GM23338 (cell line): ENCODE measurements at regions not wholly inside any gene's neighbourhood (a gene's known extent, or its start where the extent isn't known, plus 50 kb on each side); places are given as distances from the start of the nearest gene placed in this dataset.

Source experiments
- ATAC-seq: fragments of 200-7000 bp; cut with Tn5 transposase; 3 replicates; pipeline ENCODE4 v1.9.1; 2020
- DNase-seq: peaks from one replicate; pipeline ENCODE4 v3.0.0-alpha.2; 2015; ENCODE audit warnings: low spot score
- H2AFZ ChIP-seq: fragments of 200-600 bp; sonication (generic); 2 replicates; pipeline ENCODE4 v1.8.0; 2016; ENCODE audit warnings: antibody characterized with exemption, mild to moderate bottlenecking, moderate library complexity
- H3F3A ChIP-seq: fragments of 200-600 bp; sonication (generic); replicated peaks from 2 replicates; pipeline ENCODE4 v1.8.0; 2017; ENCODE audit warnings: antibody characterized with exemption, mixed run types, low read depth
- H3K27ac ChIP-seq: fragments of 200-600 bp; sonication (generic); 2 replicates; pipeline ENCODE4 v1.6.1; 2016; ENCODE audit warnings: low read depth
- H3K27me3 ChIP-seq: fragments of 200-600 bp; sonication (generic); 2 replicates; pipeline ENCODE4 v1.8.0; 2016; ENCODE audit warnings: mild to moderate bottlenecking, mixed run types, moderate library complexity; ENCODE audit not compliant: insufficient read depth
- H3K36me3 ChIP-seq: fragments of 200-600 bp; sonication (generic); 2 replicates; pipeline ENCODE4 v1.8.0; 2016; ENCODE audit warnings: mild to moderate bottlenecking; ENCODE audit not compliant: insufficient read depth
- H3K4me1 ChIP-seq: fragments of 200-600 bp; sonication (generic); 2 replicates; pipeline ENCODE4 v1.8.0; 2016; ENCODE audit warnings: mild to moderate bottlenecking, moderate library complexity; ENCODE audit not compliant: insufficient read depth
- H3K4me2 ChIP-seq: fragments of 200-600 bp; sonication (generic); 2 replicates; pipeline ENCODE4 v1.7.1; 2017; ENCODE audit warnings: mixed run types
- H3K4me3 ChIP-seq: fragments of 200-600 bp; sonication (generic); 2 replicates; pipeline ENCODE4 v1.6.1; 2016; ENCODE audit warnings: mixed run types
- H3K79me2 ChIP-seq: fragments of 200-600 bp; sonication (generic); replicated peaks from 2 replicates; pipeline ENCODE4 v1.8.0; 2017; ENCODE audit warnings: mild to moderate bottlenecking; ENCODE audit not compliant: insufficient read depth
- H3K9me2 ChIP-seq: fragments of 200-600 bp; sonication (generic); 2 replicates; pipeline ENCODE4 v1.8.0; 2017; ENCODE audit not compliant: insufficient read depth
- H4K20me1 ChIP-seq: fragments of 200-600 bp; sonication (generic); replicated peaks from 2 replicates; pipeline ENCODE4 v1.8.0; 2017; ENCODE audit warnings: mild to moderate bottlenecking; ENCODE audit not compliant: insufficient read depth
- H3K27ac Mint-ChIP-seq: 2 replicates; pipeline ENCODE4 v1.8.0; 2020; ENCODE audit warnings: inconsistent platforms, mild to moderate bottlenecking, moderate library complexity, mixed read lengths
- H3K27me3 Mint-ChIP-seq: 3 replicates; pipeline ENCODE4 v1.8.0; 2022; ENCODE audit warnings: low read depth, mild to moderate bottlenecking, moderate library complexity, mixed read lengths, inconsistent platforms; ENCODE audit not compliant: insufficient read depth, poor library complexity
- H3K36me3 Mint-ChIP-seq: 3 replicates; pipeline ENCODE4 v1.8.0; 2021; ENCODE audit warnings: low read depth, mild to moderate bottlenecking, inconsistent platforms, moderate library complexity, mixed read lengths
- H3K4me1 Mint-ChIP-seq: 3 replicates; pipeline ENCODE4 v1.8.0; 2020; ENCODE audit warnings: mild to moderate bottlenecking, inconsistent platforms, mixed read lengths
- H3K4me3 Mint-ChIP-seq: 3 replicates; pipeline ENCODE4 v1.8.0; 2021; ENCODE audit warnings: moderate library complexity, mild to moderate bottlenecking, inconsistent platforms, mixed read lengths
- H3K9me3 Mint-ChIP-seq: 3 replicates; pipeline ENCODE4 v1.8.0; 2020; ENCODE audit warnings: moderate library complexity, mild to moderate bottlenecking, inconsistent platforms, mixed read lengths
- CREB1 ChIP-seq: fragments of 250-450 bp; sonication (Bioruptor Pico); IDR thresholded peaks from 2 replicates; pipeline ENCODE4 v1.5.0; 2020; ENCODE audit warnings: low read depth, mild to moderate bottlenecking, moderate library complexity
- CTCF ChIP-seq, 2 experiments: fragments of 200-600 bp in 1 of 2; sonication (generic) in 1 of 2; conservative IDR thresholded peaks; 2 replicates each; pipeline versions ENCODE4 v1.5.1 to v1.6.1; 2016 to 2017; ENCODE audit warnings: antibody characterized with exemption in 2 of 2, low read depth in 2 of 2, mild to moderate bottlenecking in 2 of 2, moderate library complexity in 1 of 2
- ETS1 ChIP-seq: IDR thresholded peaks from 2 replicates; pipeline ENCODE4 v1.6.1; 2016; ENCODE audit warnings: antibody characterized with exemption
- EZH2 ChIP-seq: fragments of 200-600 bp; sonication (generic); IDR thresholded peaks from one replicate; pipeline ENCODE4 v1.8.0; 2017; ENCODE audit warnings: antibody characterized with exemption, mild to moderate bottlenecking, low read depth; ENCODE audit not compliant: unreplicated experiment
- EZH2phosphoT487 ChIP-seq: fragments of 200-600 bp; sonication (generic); IDR thresholded peaks from one replicate; pipeline ENCODE4 v1.8.1; 2018; ENCODE audit warnings: antibody characterized with exemption; ENCODE audit not compliant: unreplicated experiment
- JUNB ChIP-seq: IDR thresholded peaks from one replicate; pipeline ENCODE4 v1.6.1; 2016; ENCODE audit warnings: antibody characterized with exemption; ENCODE audit not compliant: unreplicated experiment
- NANOG ChIP-seq: IDR thresholded peaks from 2 replicates; pipeline ENCODE4 v1.6.1; 2016; ENCODE audit warnings: antibody characterized with exemption, borderline replicate concordance
- POLR2AphosphoS5 ChIP-seq: IDR thresholded peaks from 2 replicates; pipeline ENCODE4 v1.6.1; 2016; ENCODE audit warnings: antibody characterized with exemption, low read depth
- REST ChIP-seq: IDR thresholded peaks from one replicate; pipeline ENCODE4 v1.6.1; 2018; ENCODE audit warnings: antibody characterized with exemption; ENCODE audit not compliant: unreplicated experiment
- STAT1 ChIP-seq: IDR thresholded peaks from one replicate; pipeline ENCODE4 v1.6.1; 2016; ENCODE audit warnings: antibody characterized with exemption; ENCODE audit not compliant: unreplicated experiment
- ZNF114 ChIP-seq: fragments of 250-450 bp; sonication (Bioruptor Pico); IDR thresholded peaks from 2 replicates; pipeline ENCODE4 v1.5.0; 2020; ENCODE audit warnings: mild to moderate bottlenecking, moderate library complexity
- ZNF331 ChIP-seq: fragments of 250-450 bp; sonication (Bioruptor Pico); IDR thresholded peaks from 2 replicates; pipeline ENCODE4 v1.5.0; 2020; ENCODE audit warnings: low read depth, mild to moderate bottlenecking, moderate library complexity
- ZNF462 ChIP-seq: fragments of 250-450 bp; sonication (Bioruptor Pico); IDR thresholded peaks from 2 replicates; pipeline ENCODE4 v1.5.0; 2020; ENCODE audit warnings: mild to moderate bottlenecking, moderate library complexity

GRCh38 chr13:47066226-47066625 is 169.4 kb upstream of the HTR2A start:
- H3K79me2 ChIP-seq, result no peaks in the 10 kb centered on the region
- H3K27ac ChIP-seq, result no peak overlapping the region
- no peaks in the 10 kb centered on the region for H3F3A ChIP-seq
- H3K27me3 ChIP-seq, result no peaks in the 10 kb centered on the region
- TF ChIP-seq ZNF331 (CRISPR knock-in tag), result no peak
- TF ChIP-seq NANOG, result no peak
- TF ChIP-seq JUNB, result no peak
- no peak for TF ChIP-seq ZNF114 (CRISPR knock-in tag)
- TF ChIP-seq EZH2phosphoT487, result no peak
- TF ChIP-seq CTCF (conservative IDR thresholded peaks at IDR 0.05; ENCODE audit: low read depth in 2 of 2), result no peak
- TF ChIP-seq REST, result no peak
- TF ChIP-seq POLR2AphosphoS5, result no peak
- no peak for TF ChIP-seq STAT1
- TF ChIP-seq EZH2, result no peak
- TF ChIP-seq ETS1, result no peak
- TF ChIP-seq ZNF462 (CRISPR knock-in tag), result no peak
- TF ChIP-seq CREB1 (CRISPR knock-in tag), result no peak
- H3K4me1 Mint-ChIP-seq, result peaks cover 10% of the 10 kb centered on the region; the same call in 2 of the 3 replicates
- DNase-seq, result no peak
- H3K36me3 ChIP-seq, result no peaks in the 10 kb centered on the region
- H3K27ac Mint-ChIP-seq, result no peak overlapping the region
- no peaks in the 10 kb centered on the region for H4K20me1 ChIP-seq
- H3K4me3 Mint-ChIP-seq, result no peak overlapping the region
- no peaks in the 10 kb centered on the region for H3K36me3 Mint-ChIP-seq
- no peak overlapping the region for H3K4me3 ChIP-seq
- H3K9me3 Mint-ChIP-seq, result peaks cover 13% of the 10 kb centered on the region; the same call in 2 of the 3 replicates
- no peak overlapping the region; the same call in 1 of the 2 replicates for H2AFZ ChIP-seq
- peaks cover 3% of the 10 kb centered on the region; the same call in 1 of the 2 replicates for H3K4me1 ChIP-seq
- H3K4me2 ChIP-seq, result no peak overlapping the region
- H3K27me3 Mint-ChIP-seq, result peaks cover 2% of the 10 kb centered on the region
- no peaks in the 10 kb centered on the region for H3K9me2 ChIP-seq
- no peak for ATAC-seq
